ENCODE measurements at regions not wholly inside any gene's neighbourhood (a gene's known extent, or its start where the extent isn't known, plus 50 kb on each side); places are given as distances from the start of the nearest gene placed in this dataset.

DNA sequence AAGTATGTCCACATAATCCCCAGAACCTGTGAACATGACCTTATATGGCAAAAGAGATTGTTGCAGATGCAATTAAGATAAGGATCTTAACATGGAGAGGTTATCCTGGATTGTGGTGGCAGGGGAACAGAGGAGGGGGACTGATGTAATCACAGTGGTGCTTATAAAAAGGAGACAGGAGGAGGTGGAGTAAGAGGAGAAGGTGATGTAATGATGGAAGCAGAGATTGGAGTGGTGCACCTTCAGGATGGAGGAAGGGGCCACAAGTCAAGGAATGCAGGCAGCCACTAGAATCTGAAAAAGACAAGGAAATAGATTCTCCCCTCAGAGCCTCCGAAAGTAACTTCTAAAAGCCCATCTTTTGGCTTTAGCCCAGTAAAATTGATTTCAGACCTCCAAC lies 388.4 kb downstream of the BCOR start:
- TF ChIP-seq, protein P1, sequence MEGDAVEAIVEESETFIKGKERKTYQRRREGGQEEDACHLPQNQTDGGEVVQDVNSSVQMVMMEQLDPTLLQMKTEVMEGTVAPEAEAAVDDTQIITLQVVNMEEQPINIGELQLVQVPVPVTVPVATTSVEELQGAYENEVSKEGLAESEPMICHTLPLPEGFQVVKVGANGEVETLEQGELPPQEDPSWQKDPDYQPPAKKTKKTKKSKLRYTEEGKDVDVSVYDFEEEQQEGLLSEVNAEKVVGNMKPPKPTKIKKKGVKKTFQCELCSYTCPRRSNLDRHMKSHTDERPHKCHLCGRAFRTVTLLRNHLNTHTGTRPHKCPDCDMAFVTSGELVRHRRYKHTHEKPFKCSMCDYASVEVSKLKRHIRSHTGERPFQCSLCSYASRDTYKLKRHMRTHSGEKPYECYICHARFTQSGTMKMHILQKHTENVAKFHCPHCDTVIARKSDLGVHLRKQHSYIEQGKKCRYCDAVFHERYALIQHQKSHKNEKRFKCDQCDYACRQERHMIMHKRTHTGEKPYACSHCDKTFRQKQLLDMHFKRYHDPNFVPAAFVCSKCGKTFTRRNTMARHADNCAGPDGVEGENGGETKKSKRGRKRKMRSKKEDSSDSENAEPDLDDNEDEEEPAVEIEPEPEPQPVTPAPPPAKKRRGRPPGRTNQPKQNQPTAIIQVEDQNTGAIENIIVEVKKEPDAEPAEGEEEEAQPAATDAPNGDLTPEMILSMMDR (IDR thresholded peaks at IDR 0.05; ENCODE audit: unreplicated experiment) = no peak
- Mint-ChIP-seq H3K9me3 (ENCODE audit: low read depth) (peaks cover 9% of the 10 kb centered on the region), H3K27me3 (peaks cover 10% of the 10 kb centered on the region), H3K4me1 (ENCODE audit: low read depth) (no peaks in the 10 kb centered on the region), H3K4me3 (ENCODE audit: low read depth) (no peak overlapping the region), H3K36me3 (ENCODE audit: insufficient read depth) (no peaks in the 10 kb centered on the region), H3K27ac (no peak overlapping the region)
- DNase-seq (ENCODE audit: low spot score, unreplicated experiment) = no peak

DNA sequence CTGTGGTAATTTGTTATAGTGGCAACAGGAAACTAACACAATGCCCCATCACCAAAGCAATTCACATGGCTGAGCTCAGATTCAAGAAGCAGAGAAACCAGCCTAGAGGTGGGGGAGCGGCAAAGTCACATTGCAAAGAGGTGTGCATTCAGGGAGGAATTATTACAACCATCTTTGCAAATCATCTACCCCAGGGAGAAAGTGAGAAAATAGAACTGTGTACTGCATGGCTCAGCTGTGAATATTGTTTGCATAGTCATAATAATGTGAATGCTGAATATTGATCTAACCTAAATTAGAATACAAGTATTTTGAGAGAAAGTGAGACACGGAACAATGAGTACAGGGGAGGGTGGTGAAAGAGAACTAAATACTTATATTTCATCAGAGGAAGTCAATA lies 387.9 kb downstream of the BCOR start:
- no peak overlapping the region for H3K4me3 Mint-ChIP-seq (ENCODE audit: low read depth)
- H3K27me3 Mint-ChIP-seq = peaks cover 10% of the 10 kb centered on the region
- TF ChIP-seq, protein P1 (IDR thresholded peaks at IDR 0.05; ENCODE audit: unreplicated experiment) = no peak
- H3K4me1 Mint-ChIP-seq (ENCODE audit: low read depth) = no peaks in the 10 kb centered on the region
- DNase-seq (ENCODE audit: low spot score, unreplicated experiment) = no peak
- no peaks in the 10 kb centered on the region for H3K36me3 Mint-ChIP-seq (ENCODE audit: insufficient read depth)
- no peak overlapping the region for H3K27ac Mint-ChIP-seq
- peaks cover 9% of the 10 kb centered on the region for H3K9me3 Mint-ChIP-seq (ENCODE audit: low read depth)

DNA sequence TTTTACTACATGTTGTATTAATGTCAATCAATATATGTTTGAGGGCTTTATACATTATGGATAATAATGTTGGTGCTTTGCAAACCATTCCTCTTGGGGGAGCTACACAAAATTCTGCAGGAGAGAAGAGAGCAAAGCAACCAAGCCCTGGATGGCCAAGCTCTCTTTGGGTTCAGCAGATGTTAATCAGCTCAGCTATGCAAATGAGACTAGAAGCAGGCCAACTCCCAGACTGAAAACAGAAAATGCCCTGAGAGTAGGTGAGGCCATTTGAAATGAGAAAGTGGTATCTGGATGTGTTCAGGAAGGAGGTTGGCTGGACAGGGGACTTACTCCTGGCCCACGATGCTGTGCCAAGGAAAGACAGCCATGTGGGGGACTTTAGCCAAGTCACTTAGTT lies 387.0 kb downstream of the BCOR start:
- Mint-ChIP-seq H3K4me3 (ENCODE audit: low read depth) (no peak overlapping the region), H3K27me3 (peaks cover 10% of the 10 kb centered on the region), H3K27ac (no peak overlapping the region), H3K36me3 (ENCODE audit: insufficient read depth) (no peaks in the 10 kb centered on the region), H3K4me1 (ENCODE audit: low read depth) (no peaks in the 10 kb centered on the region), H3K9me3 (ENCODE audit: low read depth) (peaks cover 9% of the 10 kb centered on the region)
- TF ChIP-seq, protein P1 (IDR thresholded peaks at IDR 0.05; ENCODE audit: unreplicated experiment) = no peak
- no peak for DNase-seq (ENCODE audit: low spot score, unreplicated experiment)

DNA sequence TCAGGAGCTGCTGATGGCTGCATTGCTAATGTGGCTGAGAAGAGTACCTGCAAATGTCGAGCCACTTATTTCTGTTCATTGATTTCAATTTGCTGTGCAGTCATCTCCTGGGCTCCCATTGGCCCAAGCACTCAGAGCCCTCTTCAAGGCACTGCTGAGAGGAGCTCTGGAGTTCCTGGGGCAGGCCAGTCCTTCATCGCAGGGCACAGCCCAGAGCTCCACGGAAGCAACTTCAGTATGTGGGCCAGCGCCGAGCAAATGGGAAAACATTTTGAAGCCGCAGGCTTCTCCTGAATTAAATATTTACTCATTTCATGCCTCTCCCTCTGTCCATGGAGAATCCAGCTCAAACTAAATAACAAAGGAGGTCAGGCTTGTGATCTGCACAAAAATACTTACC lies 383.3 kb downstream of the BCOR start:
- no peak overlapping the region for H3K4me3 Mint-ChIP-seq (ENCODE audit: low read depth)
- peaks cover 5% of the 10 kb centered on the region for H3K9me3 Mint-ChIP-seq (ENCODE audit: low read depth)
- DNase-seq (ENCODE audit: low spot score, unreplicated experiment) = no peak
- TF ChIP-seq, protein P1 (IDR thresholded peaks at IDR 0.05; ENCODE audit: unreplicated experiment) = no peak
- H3K4me1 Mint-ChIP-seq (ENCODE audit: low read depth) = peaks cover 1% of the 10 kb centered on the region
- H3K27ac Mint-ChIP-seq = no peak overlapping the region
- peaks cover 11% of the 10 kb centered on the region for H3K27me3 Mint-ChIP-seq
- no peaks in the 10 kb centered on the region for H3K36me3 Mint-ChIP-seq (ENCODE audit: insufficient read depth)

DNA sequence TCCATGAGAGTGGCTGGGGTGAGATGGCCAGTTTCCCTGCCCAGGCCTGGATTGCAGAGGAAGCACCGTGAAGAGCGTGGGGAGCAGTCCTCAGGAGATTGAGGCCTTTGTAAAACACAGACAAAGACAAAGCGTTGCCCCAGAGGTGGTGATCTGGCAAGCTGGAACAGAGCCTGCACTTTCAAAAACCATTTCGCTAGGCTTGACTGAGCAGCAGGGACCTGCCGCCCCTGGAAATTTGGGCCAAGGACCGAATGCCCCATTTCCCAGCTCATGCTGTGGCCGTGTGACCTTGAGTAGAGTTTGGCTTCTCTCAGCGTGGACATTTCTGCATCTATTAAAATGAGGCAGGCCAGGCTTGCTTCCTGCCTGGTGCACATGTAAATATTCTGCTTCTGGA lies 381.4 kb downstream of the BCOR start:
- DNase-seq (ENCODE audit: low spot score, unreplicated experiment) = no peak
- H3K9me3 Mint-ChIP-seq (ENCODE audit: low read depth) = peaks cover 4% of the 10 kb centered on the region
- peaks cover 1% of the 10 kb centered on the region for H3K4me1 Mint-ChIP-seq (ENCODE audit: low read depth)
- H3K27ac Mint-ChIP-seq = no peak overlapping the region
- TF ChIP-seq, protein P1 (IDR thresholded peaks at IDR 0.05; ENCODE audit: unreplicated experiment) = no peak
- H3K4me3 Mint-ChIP-seq (ENCODE audit: low read depth) = no peak overlapping the region
- no peaks in the 10 kb centered on the region for H3K36me3 Mint-ChIP-seq (ENCODE audit: insufficient read depth)
- peaks cover 27% of the 10 kb centered on the region for H3K27me3 Mint-ChIP-seq
